ENCODE measurements at regions not wholly inside any gene's neighbourhood (a gene's known extent, or its start where the extent isn't known, plus 50 kb on each side); places are given as distances from the start of the nearest gene placed in this dataset.

DNA sequence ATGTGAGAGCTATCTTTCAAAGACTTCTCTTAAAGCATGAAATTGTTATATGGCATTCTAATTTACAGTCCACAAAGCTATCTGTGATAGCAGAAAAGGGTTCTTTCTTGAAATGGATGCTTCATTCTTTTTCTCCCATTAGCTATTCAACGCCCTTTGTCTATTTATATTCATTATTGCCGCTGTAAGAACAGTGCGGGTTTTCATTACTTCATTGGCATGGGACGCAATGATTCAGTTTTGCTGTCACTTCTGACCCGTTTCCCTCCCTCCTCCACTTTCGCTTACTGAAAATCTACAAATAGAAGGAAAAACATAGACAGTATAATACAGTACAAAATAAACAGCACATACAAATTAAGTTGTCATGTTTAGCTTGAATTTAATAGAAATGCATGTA is 394.6 kb downstream of the PCDH7 start:
- TF ChIP-seq, protein P1, sequence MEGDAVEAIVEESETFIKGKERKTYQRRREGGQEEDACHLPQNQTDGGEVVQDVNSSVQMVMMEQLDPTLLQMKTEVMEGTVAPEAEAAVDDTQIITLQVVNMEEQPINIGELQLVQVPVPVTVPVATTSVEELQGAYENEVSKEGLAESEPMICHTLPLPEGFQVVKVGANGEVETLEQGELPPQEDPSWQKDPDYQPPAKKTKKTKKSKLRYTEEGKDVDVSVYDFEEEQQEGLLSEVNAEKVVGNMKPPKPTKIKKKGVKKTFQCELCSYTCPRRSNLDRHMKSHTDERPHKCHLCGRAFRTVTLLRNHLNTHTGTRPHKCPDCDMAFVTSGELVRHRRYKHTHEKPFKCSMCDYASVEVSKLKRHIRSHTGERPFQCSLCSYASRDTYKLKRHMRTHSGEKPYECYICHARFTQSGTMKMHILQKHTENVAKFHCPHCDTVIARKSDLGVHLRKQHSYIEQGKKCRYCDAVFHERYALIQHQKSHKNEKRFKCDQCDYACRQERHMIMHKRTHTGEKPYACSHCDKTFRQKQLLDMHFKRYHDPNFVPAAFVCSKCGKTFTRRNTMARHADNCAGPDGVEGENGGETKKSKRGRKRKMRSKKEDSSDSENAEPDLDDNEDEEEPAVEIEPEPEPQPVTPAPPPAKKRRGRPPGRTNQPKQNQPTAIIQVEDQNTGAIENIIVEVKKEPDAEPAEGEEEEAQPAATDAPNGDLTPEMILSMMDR (IDR thresholded peaks at IDR 0.05; ENCODE audit: control extremely low read depth in 1 of 3, insufficient read depth in 1 of 3, low read depth in 1 of 3, low read length in 3 of 3): no peak
- TF ChIP-seq SIN3A (conservative IDR thresholded peaks at IDR 0.05 in 1 of 2, IDR thresholded peaks at IDR 0.05 in 1 of 2; ENCODE audit: low read depth in 1 of 2, low read length in 2 of 2): no peak
- TF ChIP-seq RFX5 (IDR thresholded peaks at IDR 0.05; ENCODE audit: borderline replicate concordance, low read depth, low read length): no peak
- no peak for TF ChIP-seq BACH1 (IDR thresholded peaks at IDR 0.05; ENCODE audit: low read length)
- no peak for TF ChIP-seq TAF1 (IDR thresholded peaks at IDR 0.05; ENCODE audit: low read depth, low read length)
- TF ChIP-seq, protein P2, sequence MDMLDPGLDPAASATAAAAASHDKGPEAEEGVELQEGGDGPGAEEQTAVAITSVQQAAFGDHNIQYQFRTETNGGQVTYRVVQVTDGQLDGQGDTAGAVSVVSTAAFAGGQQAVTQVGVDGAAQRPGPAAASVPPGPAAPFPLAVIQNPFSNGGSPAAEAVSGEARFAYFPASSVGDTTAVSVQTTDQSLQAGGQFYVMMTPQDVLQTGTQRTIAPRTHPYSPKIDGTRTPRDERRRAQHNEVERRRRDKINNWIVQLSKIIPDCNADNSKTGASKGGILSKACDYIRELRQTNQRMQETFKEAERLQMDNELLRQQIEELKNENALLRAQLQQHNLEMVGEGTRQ (IDR thresholded peaks at IDR 0.05; ENCODE audit: low read length): no peak
- no peak for TF ChIP-seq POLR2A (IDR thresholded peaks at IDR 0.05; ENCODE audit: control extremely low read depth in 1 of 2, low read depth in 2 of 2, low read length in 2 of 2)
- no peak for TF ChIP-seq POLR2AphosphoS5 (IDR thresholded peaks at IDR 0.05; ENCODE audit: low read depth, low read length)
- TF ChIP-seq TCF12 (IDR thresholded peaks at IDR 0.05; ENCODE audit: low read depth, low read length): no peak
